Myocyte (in vitro differentiated cells): ENCODE measurements at regions not wholly inside any gene's neighbourhood (a gene's known extent, or its start where the extent isn't known, plus 50 kb on each side); places are given as distances from the start of the nearest gene placed in this dataset.
A peak's percentile ranks its signal among the peaks of the same experiment; 100 is the strongest.
"Not testable (repeated sequence)": the region's sequence is repeated elsewhere in the genome, so short reads cannot be mapped to it uniquely, and the experiment has no call there.

Experiments used
- DNase-seq: peaks from one replicate; pipeline ENCODE4 v3.0.0-alpha.2; 2012; ENCODE audit warnings: low read depth

GRCh38 chr16:7849841-7850240 is 517.2 kb downstream of the RBFOX1 start:
- DNase-seq = no peak

- no peak for DNase-seq
These were observed 510.6 kb downstream of the RBFOX1 start for GRCh38 chr16:7843261-7843660.

DNA sequence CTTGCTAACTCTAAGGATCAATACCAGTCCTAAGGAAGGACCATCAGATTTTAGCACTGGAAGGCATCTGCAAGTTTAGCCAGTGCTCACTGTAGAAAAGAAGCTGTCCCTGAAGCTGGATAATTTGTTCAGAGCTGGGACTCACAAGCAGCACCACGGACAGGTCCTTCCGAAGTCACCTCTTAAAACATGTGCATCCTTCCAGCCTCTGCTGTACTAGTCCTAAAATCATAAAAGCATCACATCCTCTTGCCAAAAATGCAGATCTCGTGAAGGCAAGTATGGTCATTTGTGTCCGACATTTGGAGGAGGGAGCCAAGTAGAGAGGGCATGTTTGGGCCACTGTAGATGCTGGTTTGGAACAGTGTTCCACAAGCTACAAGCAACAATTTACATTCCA is 506.9 kb downstream of the RBFOX1 start:
- DNase-seq = peak; percentile 2

DNA sequence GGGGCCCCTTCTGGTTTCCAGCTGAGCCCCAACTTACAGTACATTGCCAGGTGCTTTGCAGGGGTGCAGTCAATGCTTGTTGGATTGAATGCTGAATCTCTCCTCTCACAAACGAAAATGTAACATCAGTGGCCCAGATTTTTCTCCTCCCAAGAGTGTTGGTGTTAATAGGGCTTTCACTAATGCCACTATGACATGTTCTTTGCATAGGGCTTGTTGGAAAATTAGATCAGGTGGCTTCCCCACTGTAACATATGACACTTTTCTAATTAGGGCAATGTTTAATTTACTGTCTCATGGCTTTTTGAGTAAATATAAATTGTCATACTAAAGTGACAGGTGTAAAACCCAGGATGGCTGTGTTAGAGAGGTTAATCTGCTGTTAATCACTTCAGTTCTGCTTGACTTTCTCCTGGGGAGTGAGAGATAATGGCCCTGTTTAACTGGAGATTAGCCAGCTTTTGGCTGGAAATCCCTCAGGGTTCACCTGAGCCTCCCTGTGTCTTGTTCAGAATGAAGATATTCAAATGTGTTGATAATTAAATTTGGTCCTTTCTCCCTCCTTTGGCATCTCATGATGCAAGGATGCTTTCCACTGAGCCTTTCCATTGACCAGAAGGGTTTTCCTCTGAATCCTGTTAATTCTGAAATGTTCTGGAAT is 502.3 kb downstream of the RBFOX1 start:
- no peak for DNase-seq

DNA sequence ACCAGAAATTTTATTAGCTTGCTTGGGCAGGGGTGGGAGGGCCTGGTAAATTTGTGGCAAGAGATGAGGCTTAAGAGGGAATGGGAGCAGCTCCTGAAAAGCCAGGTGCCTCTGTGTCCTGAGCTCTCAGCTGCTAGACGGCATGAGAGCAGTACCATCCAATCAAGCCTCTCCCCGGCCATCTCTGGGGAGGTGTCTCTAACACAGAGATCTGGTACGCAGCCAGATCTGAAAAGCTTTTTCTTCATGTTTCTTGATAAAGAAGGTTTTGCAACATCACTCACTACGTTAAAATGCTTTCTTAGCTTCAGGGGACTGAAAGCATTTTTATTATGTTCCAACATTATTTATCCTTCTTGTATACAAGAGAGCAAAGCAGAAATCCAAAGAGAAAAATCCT is 488.2 kb downstream of the RBFOX1 start:
- DNase-seq = no peak

DNA sequence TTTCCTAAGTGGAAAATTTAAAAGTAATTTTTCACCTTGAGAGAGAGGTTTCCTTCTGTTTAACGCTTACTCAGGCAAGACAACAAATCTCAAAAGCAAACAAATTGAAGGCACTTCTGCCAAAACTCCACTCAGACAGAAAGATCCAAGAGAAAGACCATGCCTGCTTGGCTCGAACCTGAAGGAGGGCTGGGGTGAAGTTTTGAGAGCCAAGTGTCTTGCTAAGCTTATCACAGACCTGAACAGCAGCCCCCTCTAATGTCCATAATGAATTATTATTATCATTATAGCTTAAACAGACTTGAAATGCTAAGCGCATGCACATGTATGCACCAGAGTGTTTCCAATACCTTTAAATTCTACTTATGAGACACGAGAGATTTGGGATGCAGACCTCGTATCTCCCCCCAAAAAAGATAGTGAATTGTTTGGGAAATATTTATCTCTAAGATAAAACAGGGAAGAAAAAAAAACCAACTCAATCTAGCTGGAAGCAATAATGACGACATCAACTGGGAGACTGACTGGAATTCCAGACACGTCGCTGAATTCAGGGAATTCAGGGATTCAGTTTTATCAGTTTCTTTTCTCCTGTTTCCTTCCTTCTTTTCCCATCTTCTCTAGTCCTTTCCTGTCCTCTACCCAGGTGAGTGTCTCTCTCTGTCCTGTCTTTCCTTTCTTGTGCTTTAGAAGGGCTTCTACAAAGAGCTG is 473.2 kb downstream of the RBFOX1 start:
- no peak for DNase-seq

GRCh38 chr16:7804635-7805195 is 472.1 kb downstream of the RBFOX1 start:
- DNase-seq = no peak

- no peak for DNase-seq
These were observed 459.7 kb downstream of the RBFOX1 start for GRCh38 chr16:7792346-7792745.

GRCh38 chr16:7791028-7791590 is 458.5 kb downstream of the RBFOX1 start:
- DNase-seq = no peak

- DNase-seq = no peak
These were observed 442.4 kb downstream of the RBFOX1 start for GRCh38 chr16:7775072-7775488.

DNA sequence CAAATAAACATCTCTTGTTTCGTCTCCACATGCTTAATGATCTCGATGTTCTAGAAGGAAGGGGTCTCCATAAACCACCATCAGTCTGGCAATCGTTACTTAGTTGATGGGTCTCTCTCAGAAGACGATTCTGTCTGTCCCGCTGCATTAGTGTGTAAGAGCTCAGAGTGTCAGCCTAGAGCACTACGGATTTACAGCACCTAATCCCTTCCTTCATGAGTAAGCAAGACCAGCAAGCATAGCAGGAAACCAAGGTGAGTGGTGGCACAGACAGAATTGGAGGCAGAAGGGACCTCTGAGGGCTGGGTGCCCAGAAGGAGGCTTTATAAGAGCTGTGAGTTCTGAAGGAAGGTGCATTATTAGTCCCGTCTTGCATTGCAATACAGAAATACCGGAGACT is 440.1 kb downstream of the RBFOX1 start:
- no peak for DNase-seq

DNA sequence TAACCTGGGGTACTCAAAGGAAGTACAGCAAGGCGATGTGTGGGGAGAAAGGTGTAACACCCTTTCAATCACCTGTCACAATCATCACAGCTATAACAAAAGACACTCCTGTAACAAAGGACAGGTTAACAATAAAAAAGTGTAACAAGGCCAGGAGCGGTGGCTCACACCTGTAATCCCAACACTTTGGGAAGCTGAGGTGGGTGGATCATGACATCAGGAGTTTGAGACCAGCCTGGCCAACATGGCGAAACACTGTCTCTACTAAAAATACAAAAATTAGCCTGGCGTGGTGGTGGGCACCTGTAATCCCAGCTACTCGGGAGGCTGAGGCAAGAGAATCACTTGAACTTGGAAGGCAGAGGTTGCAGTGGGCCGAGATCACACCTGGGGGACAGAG is 436.4 kb downstream of the RBFOX1 start:
- DNase-seq = not testable (repeated sequence)

GRCh38 chr16:7765079-7765550 is 432.5 kb downstream of the RBFOX1 start:
- DNase-seq = no peak

- no peak for DNase-seq
These were observed 430.5 kb downstream of the RBFOX1 start for GRCh38 chr16:7763111-7763510.
